Raji (cell line): ENCODE measurements at regions not wholly inside any gene's neighbourhood (a gene's known extent, or its start where the extent isn't known, plus 50 kb on each side); places are given as distances from the start of the nearest gene placed in this dataset.

ENCODE experiments used
- POLR2A ChIP-seq: IDR thresholded peaks from 2 replicates; pipeline ENCODE4 v1.6.1; 2011; ENCODE audit warnings: low read depth, low read length, control low read depth; ENCODE audit not compliant: insufficient read depth

DNA sequence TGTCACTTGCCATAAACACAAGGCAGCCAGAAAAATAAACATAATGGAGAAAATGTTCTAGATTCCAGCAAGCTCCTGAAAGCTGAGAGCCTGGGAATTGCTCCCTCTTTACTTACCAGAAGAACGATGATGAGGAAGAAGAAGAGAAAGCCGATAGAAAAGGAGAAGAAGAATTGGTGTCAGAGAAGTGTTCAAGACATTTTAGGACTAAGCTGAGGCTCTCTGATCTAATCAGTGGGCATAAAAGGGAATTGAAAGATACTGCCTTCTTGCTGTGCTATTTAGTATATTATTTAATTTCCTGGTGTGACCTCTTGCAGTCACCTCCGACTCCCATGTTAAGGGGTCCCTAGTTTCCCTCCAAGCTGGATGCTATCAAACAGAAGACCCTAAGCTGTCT lies 316.6 kb upstream of the JARID2 start:
- no peak for TF ChIP-seq POLR2A

DNA sequence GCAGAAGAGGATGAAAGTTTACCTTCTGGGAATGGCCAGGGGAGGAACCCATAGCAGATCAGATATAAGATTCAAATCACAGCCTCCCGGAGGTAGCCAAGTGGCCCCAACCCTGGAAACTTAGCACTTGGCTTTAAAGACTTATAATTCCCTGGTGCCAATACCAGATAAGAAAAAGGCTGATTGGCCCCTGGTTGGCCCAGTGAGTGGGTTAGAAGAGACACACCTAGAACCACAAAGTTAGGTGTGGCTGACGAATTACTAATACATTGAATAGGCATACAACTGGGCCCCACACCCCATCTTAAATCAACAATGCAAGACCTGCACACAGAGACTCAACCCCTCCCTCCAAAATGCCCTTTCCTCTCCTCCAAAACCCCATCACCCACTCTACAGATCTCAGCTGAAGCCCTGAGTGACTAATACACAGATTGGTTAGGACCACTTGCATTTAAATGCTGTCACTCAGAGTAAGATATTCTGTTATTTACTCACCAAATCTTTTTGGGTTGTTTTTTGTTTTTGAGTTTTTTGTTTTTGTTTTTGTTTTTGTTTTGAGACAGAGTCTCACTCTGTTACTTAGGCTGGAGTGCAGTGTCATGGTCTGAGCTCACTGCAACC lies 315.4 kb upstream of the JARID2 start:
- no peak for TF ChIP-seq POLR2A

DNA sequence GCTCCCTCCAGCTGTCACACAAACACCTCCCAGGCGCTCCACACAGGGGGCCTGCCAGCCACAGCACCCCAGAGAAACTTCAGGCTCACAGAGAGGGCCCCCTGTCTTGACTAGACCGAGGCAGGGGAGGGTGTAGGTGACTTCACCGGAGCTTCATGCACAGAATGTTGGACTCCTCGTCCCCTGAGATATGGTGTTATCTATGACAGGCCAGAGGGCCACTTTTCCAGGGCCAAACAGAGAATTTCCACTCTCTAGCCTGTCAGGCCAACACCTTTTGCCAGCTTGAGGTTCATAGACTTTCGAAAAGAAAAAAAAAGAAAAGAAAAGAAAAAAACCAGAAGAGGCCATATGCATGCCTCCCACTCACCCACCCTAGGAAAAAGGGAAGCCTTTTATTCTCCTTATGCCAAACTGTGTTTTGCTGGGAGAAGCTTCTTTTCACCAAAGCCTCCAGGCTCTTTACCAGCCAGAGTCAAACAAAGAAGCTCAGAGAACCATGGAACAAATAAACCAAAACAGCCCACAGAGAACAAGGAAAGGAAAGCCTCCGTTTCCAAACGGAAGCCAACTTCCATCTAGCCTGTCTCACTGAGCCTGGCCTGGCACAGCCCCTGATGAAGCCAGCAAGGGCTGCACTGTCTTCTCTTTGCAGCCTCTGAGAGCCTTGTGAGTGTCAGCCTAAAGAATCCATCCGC lies 313.2 kb upstream of the JARID2 start:
- TF ChIP-seq POLR2A, result no peak

DNA sequence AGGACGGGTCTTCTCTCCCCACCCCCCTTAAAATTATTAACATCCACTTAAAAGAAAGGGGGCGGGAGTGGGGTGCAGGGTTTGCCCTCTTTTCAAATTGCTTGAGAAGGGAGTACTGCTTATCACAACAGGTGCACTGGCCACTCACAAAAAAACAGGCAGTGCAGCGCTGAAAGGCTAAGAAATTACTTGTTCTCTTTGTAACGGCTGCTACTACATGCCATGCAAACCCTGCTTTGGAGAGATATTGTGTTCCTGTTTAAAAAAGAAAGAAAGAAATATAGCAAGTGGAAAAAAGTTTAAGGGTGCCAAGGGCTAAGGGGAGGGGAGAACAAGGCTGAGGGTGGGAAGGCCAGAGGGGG lies 312.7 kb upstream of the JARID2 start:
- TF ChIP-seq POLR2A, result no peak

DNA sequence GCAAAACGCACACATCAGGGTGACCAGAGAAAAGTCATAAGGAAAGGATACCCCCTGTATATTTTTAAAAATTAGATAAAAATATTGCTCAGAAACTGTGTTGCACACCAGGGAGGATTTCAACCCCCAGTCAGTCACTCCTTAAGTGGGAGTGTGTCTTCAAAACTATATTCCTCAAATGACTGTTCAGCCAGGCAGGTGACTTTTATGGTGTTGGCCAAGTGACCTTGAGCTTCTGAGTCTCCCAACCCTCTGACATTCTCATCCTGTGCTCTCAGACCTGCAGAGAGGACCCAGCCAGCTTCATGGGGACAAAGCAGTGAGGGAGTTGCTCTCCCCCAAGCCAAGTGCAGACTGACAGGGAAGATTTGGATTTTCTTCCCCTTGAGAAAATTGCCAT lies 311.9 kb upstream of the JARID2 start:
- TF ChIP-seq POLR2A, result no peak

DNA sequence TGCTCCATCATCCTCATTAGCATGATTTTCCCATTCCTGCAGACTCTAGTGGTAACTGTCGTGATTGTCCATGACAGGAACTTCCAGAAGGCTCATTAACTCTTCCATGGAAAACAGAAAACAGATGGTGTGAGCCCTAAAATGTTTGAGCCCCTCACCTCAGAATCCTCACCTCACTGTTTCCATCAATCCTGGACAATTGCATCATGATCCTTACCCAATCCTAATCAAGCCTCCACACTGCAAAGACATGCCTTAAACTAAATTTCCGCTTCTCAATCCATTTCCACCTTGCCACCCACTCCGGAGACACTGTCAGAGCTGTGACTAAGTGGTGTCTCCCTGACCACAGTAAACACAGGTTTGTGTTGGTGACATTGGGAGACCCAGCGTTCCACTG lies 311.0 kb upstream of the JARID2 start:
- no peak for TF ChIP-seq POLR2A

DNA sequence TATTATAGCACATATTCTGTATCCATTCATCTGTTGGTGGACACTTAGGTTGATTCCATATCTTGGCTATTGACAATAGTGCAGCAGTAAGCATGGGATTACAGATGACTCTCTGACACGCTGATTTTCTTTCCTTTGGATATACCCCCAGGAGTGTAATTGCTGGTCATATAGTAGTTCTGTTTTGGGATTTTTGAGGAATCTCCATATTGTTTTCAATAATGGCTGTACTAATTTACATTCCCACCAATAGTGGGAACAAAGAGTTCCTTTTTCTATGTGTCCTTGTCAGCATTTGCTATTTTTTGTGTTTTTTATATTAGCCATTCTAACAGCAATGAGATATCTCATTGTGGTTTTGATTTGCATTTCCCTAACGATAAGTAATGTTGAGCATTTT lies 309.0 kb upstream of the JARID2 start:
- no peak for TF ChIP-seq POLR2A

DNA sequence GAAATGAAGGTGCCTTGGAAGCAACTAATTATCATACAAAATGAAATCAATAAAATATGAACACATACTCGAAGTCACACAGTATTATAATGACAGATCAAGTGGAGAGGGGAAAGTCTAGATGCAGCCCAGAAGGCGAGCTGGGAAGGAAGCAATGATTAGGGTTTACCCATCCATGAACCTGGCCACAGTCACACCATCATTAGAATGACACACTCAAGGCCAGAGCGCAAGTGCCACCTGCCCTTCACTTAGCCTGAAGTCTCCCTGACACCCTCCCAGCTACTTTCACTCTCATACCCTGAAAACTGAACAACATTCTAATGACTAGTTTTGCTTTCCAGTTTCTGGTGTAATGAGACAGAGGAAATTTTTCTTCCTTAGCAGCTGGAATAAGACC lies 302.8 kb upstream of the JARID2 start:
- no peak for TF ChIP-seq POLR2A

DNA sequence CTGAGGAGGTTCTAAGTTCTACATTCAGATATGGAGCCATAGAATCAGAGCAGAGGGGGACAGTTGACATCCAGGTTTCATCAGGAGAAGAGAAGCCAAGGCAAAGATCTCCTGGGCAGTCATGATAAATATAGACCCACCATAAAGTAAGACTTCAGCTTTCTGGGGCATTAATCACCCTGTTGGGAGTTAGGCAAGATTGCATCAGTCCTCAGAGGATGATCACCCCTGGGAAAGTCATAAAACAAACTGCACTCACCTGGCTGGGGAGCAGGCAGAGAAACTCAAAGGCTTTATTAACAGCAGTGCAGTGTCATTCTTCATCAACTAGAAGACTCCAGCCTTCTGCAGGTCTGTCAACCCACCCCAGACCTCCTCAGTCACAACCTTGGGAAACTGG lies 301.3 kb upstream of the JARID2 start:
- no peak for TF ChIP-seq POLR2A

DNA sequence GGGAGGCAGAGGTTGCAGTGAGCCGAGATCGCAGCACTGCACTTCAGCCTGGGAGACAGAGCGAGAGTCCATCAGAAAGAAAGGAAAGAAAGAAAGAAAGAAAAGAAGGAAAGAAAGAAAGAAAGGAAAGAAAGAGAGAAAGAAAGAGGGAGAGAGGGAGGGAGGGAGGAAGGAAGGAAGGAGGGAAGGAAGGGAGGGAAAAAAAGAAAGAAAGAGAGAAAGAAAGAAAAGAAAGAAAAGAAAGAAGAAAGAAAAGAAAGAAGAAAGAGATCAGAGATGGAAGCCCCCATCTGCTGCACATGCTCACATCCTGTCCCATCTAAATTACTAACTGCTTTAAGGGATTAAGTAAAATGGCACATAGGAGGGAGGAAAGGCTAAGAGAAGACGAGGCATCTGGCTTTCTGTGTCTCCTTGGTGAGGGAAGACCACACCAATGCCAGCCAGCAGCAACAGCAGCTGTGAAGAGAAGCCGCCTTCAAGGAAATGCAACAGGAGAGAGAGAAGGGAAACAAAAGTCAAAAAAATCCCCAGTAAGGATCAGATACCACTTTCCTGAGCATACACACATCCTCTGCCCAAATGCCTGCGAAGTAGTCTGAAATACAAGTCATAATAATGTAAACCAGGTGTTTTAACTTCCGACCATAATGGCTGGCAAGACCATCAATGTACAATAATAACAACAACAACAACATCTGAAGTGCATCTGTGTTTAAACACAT lies 300.2 kb upstream of the JARID2 start:
- no peak for TF ChIP-seq POLR2A

DNA sequence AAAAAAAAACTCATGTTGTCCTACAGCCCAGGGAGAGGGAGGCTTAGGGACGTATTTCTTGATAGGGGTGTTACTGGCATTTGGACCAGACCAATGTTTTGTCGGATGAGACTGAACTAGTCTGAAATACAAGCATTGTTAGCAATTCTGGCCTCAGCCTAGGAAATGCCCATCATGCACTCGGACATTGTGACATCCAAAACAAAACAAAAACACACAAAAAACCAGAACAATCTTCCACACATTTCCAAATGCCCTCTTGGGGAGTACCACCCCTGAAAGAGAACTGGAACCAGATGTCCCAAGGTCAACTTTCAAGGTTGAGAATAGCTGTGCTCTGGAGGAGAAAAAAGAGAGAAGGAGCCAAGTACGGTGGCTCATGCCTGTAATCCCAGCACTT lies 299.1 kb upstream of the JARID2 start:
- no peak for TF ChIP-seq POLR2A

DNA sequence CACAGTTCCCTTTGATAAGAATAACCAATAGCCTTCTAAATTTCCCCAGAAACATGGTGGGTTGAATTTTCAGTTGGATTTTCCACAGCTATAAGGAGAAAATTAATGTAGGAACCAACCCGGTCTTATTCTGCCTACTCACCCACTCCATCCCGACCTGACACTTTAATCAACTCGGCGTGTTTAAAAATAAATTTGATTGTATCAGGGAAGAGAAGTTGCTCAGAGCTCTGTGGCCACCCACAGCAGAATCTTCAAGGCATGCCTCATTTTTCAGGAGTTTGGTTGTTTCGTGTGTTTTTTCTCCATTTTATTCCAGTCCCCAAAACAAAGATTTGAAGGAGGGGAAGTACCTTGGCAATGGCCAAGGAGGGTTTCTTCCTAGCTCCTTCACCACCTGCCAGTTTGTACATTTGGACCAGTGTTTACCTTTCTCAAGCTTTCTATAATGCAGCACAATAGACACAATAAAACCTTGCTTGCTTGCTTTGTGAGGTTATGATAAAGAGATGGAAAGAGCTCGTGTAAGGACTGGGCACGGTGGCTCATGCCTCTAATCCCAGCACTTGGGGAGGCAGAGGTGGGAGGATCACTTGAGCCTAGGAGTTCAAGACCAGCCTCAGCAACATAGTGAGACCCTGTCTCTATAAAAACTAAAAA lies 297.2 kb upstream of the JARID2 start:
- TF ChIP-seq POLR2A, result no peak

DNA sequence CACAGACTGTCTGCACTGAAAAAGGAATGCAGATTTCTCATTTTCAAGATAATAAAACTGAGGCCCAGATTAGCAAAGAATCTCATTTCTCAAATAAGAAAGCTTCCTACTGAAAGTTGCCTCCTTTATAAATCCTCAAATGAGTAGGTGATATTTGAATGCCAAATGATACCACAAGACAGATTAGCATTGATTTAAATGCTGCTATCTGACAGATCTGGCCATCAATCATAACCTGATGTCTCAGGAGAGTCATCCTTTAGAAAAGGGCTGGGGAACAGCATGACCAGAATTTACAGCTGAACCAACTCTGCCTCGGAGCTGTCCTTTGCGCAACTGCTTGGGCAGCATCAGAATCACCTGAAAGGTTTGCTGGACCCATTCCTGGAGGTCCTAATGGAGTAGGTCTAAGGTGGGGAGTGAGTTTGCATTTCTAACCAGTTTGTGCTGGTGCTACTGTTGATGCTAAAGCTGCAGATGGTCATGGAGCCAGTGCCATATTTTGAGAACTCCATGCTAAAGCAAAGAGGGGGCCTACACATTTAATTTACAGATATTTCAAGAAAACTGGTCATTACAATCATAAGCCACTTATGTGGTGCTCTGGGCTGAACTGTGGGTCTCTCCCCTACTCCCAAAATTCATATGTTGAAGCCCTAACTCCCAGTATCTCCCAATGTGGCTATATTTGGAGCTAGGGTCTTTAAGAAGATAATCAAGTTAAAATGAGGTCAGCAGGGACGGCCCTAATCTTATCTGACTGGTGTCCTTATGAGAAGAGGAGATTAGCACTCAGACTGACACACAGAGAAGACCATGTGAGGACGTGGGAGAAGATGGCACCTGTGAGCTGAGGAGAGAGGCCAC lies 295.5 kb upstream of the JARID2 start:
- TF ChIP-seq POLR2A, result no peak

DNA sequence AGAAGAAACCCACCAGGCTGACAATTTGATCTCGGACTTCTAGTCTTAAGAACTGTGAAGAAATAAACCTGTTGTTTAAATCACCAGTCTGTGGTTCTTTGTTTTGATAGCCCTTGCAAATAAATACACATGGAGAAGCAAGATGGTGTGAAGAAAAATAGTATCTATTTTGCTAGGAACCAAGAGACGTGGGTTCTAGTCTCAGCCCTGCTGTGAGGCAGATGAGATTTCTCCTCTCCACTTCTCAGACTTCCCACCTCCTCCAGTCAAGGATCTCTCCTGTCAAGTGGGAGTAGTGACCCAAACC lies 294.9 kb upstream of the JARID2 start:
- TF ChIP-seq POLR2A, result no peak

DNA sequence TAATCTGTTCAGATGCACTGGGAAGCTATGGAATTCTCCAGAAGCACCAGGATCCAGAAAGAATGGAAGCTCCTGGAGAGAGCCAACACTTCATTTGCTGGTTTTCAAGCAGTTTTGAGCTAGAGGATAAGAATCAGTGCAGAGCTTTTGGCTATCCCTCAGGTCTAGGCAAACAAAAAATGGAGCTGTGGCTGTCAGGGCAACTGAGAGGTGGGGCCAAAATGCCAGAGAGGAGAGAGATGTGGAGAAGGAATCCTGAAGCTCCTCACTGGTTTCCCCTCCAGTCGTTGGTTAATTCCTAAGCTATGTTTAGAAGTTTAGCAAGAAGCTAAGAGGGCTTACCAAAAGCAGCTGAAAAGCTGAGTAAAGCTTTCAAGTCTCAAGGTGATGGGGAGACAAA lies 294.2 kb upstream of the JARID2 start:
- no peak for TF ChIP-seq POLR2A
